ENCODE measurements at regions not wholly inside any gene's neighbourhood (a gene's known extent, or its start where the extent isn't known, plus 50 kb on each side); places are given as distances from the start of the nearest gene placed in this dataset.

GRCh38 chr22:22093743-22094142, 111.2 kb upstream of the TOP3B start:
- Histone ChIP-seq H3K4me2 (ENCODE audit: insufficient read depth, low read length) (no peak overlapping the region), H3K36me3 (ENCODE audit: control insufficient read depth in 2 of 2, extremely low read depth in 1 of 2, insufficient read depth in 2 of 2, low read length in 2 of 2) (no peaks in the 10 kb centered on the region), H3K9me3 (replicated peaks; ENCODE audit: control insufficient read depth, insufficient read depth, low read length) (no peaks in the 10 kb centered on the region), H4K20me1 (replicated peaks; ENCODE audit: control insufficient read depth, extremely low read depth, insufficient read depth, low read length) (no peaks in the 10 kb centered on the region), H3K9ac (replicated peaks; ENCODE audit: extremely low read depth, insufficient read depth, low read length) (no peak overlapping the region), H3K79me2 (ENCODE audit: control insufficient read depth, insufficient read depth, low read length) (no peaks in the 10 kb centered on the region), H2AFZ (ENCODE audit: low read depth, low read length) (no peak overlapping the region), H3K27me3 (ENCODE audit: control insufficient read depth in 2 of 2, insufficient read depth in 2 of 2, low read length in 2 of 2) (peaks cover 9 to 11% of the 10 kb centered on the region in 2 experiments), H3K27ac (ENCODE audit: insufficient read depth, low read depth, low read length) (no peak overlapping the region), H3K9me1 (replicated peaks; ENCODE audit: control insufficient read depth, extremely low read depth, insufficient read depth, low read length) (no peaks in the 10 kb centered on the region), H3K4me1 (ENCODE audit: control insufficient read depth, extremely low read depth, insufficient read depth, low read length) (no peaks in the 10 kb centered on the region), H3K4me3 (replicated peaks in 1 of 3; ENCODE audit: insufficient read depth in 1 of 3, low read depth in 1 of 3, low read length in 3 of 3) (no peak overlapping the region)
- POLR2A ChIA-PET = no interaction called here
- no TSS peak for BruUV-seq (replicated peaks)
- CTCF ChIA-PET = no interaction called here
- intact Hi-C loops (cut with micrococcal nuclease) (no loop called here), dilution Hi-C loops (cut with MboI; ENCODE audit: extremely low pct_ligation_motif_present, low sequenced_read_pairs) (no loop called here)
- TF ChIP-seq JUN (IDR thresholded peaks at IDR 0.05; ENCODE audit: borderline replicate concordance, insufficient read depth, insufficient read length, low read depth) = no peak
- TF ChIP-seq GATA2 (IDR thresholded peaks at IDR 0.05; ENCODE audit: insufficient read depth, insufficient read length, low read depth, low read length) = no peak
- TF ChIP-seq, protein P1, sequence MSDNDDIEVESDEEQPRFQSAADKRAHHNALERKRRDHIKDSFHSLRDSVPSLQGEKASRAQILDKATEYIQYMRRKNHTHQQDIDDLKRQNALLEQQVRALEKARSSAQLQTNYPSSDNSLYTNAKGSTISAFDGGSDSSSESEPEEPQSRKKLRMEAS (IDR thresholded peaks at IDR 0.05; ENCODE audit: insufficient read depth, insufficient read length) = no peak
- TF ChIP-seq MYC (IDR thresholded peaks at IDR 0.05; ENCODE audit: low read depth, low read length) = no peak
- no peak for FAIRE-seq
- no peak for DNase-seq (ENCODE audit: low read depth, low spot score)

- TF ChIP-seq POLR2A (IDR thresholded peaks at IDR 0.05; ENCODE audit: low read depth, low read length) = no peak
- TF ChIP-seq CTCF (IDR thresholded peaks at IDR 0.05; ENCODE audit: extremely low read depth in 1 of 2, insufficient read depth in 1 of 2, low read depth in 1 of 2, low read length in 2 of 2) = no peak
- TF ChIP-seq POLR2AphosphoS5 (IDR thresholded peaks at IDR 0.05; ENCODE audit: insufficient read depth, low read depth, low read length) = no peak
- TF ChIP-seq, protein P1 (IDR thresholded peaks at IDR 0.05; ENCODE audit: insufficient read depth, insufficient read length) = no peak
- no peak for TF ChIP-seq FOS (IDR thresholded peaks at IDR 0.05; ENCODE audit: borderline replicate concordance, insufficient read depth, low read length)
- TF ChIP-seq EZH2 (IDR thresholded peaks at IDR 0.05; ENCODE audit: borderline replicate concordance, low read depth, low read length, severe bottlenecking) = no peak
- no peak for TF ChIP-seq JUN (IDR thresholded peaks at IDR 0.05; ENCODE audit: borderline replicate concordance, insufficient read depth, insufficient read length, low read depth)
- no peak for TF ChIP-seq GATA2 (IDR thresholded peaks at IDR 0.05; ENCODE audit: insufficient read depth, insufficient read length, low read depth, low read length)
- TF ChIP-seq MYC (IDR thresholded peaks at IDR 0.05; ENCODE audit: low read depth, low read length) = no peak
- Histone ChIP-seq H3K4me1 (ENCODE audit: control insufficient read depth, extremely low read depth, insufficient read depth, low read length) (no peaks in the 10 kb centered on the region), H3K4me2 (ENCODE audit: insufficient read depth, low read length) (no peak overlapping the region), H3K27me3 (ENCODE audit: control insufficient read depth in 2 of 2, insufficient read depth in 2 of 2, low read length in 2 of 2) (peaks cover 11% of the 10 kb centered on the region in 2 experiments), H4K20me1 (replicated peaks; ENCODE audit: control insufficient read depth, extremely low read depth, insufficient read depth, low read length) (no peaks in the 10 kb centered on the region), H3K27ac (ENCODE audit: insufficient read depth, low read depth, low read length) (no peak overlapping the region), H3K36me3 (ENCODE audit: control insufficient read depth in 2 of 2, extremely low read depth in 1 of 2, insufficient read depth in 2 of 2, low read length in 2 of 2) (no peaks in the 10 kb centered on the region), H3K9me1 (replicated peaks; ENCODE audit: control insufficient read depth, extremely low read depth, insufficient read depth, low read length) (no peaks in the 10 kb centered on the region), H2AFZ (ENCODE audit: low read depth, low read length) (no peak overlapping the region), H3K79me2 (ENCODE audit: control insufficient read depth, insufficient read depth, low read length) (no peaks in the 10 kb centered on the region), H3K9me3 (replicated peaks; ENCODE audit: control insufficient read depth, insufficient read depth, low read length) (no peaks in the 10 kb centered on the region), H3K9ac (replicated peaks; ENCODE audit: extremely low read depth, insufficient read depth, low read length) (no peak overlapping the region), H3K4me3 (replicated peaks in 1 of 3; ENCODE audit: insufficient read depth in 1 of 3, low read depth in 1 of 3, low read length in 3 of 3) (no peak overlapping the region)
- BruUV-seq (replicated peaks) = no TSS peak
- POLR2A ChIA-PET = no interaction called here
- intact Hi-C loops (cut with micrococcal nuclease) (no loop called here), dilution Hi-C loops (cut with MboI; ENCODE audit: extremely low pct_ligation_motif_present, low sequenced_read_pairs) (no loop called here)
- CTCF ChIA-PET = no interaction called here
- no peak for FAIRE-seq
- no peak for DNase-seq (ENCODE audit: low read depth, low spot score)
Measured at GRCh38 chr22:22092974-22093373, 110.4 kb upstream of the TOP3B start.

All from endothelial cell of umbilical vein (primary cell).